GM10266 (cell line): ENCODE measurements at regions not wholly inside any gene's neighbourhood (a gene's known extent, or its start where the extent isn't known, plus 50 kb on each side); places are given as distances from the start of the nearest gene placed in this dataset.

Experiments used
- DNase-seq: peaks from one replicate; pipeline ENCODE4 v3.0.0; 2012; ENCODE audit errors: extremely low spot score
- CTCF ChIP-seq: IDR thresholded peaks from 2 replicates; pipeline ENCODE4 v1.5.1; 2012; ENCODE audit warnings: mild to moderate bottlenecking, low read depth; ENCODE audit not compliant: control insufficient read depth, insufficient read depth; ENCODE audit errors: missing control alignments

DNA sequence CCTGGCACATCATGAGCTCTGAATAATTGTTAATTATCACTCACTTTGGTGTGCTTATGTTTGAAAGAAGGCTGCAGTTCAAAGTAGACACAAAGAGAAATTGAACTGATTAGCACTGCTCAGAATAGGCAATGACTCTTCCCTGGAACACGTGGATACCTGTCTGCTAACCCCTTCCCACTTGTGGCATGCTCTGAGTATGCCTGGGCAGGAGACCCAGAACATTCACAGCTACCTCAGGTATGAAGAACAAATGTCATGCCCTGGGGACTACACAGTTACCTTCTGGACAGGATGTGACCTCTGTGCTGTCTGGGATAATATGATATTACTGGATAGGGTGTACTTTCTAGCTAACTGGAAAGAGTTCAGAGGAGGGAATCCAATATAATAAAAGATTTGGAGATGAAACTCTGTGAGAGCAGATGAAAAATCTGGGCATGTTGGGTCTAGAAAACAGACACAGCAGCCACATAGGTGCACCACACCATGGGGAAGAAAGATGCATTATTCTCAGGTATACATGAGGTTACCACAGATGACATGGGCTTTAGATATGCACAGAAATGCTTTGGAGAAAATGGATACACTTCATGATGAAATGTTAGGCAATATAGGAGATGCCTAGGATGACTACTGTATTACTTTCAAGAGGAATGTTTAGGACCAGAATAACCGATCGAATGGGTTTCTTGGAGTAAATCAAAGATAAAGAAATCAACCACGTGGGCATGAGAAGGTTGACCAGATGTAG is 324.2 kb upstream of the PREP start:
- no peak for TF ChIP-seq CTCF
- no peak for DNase-seq

DNA sequence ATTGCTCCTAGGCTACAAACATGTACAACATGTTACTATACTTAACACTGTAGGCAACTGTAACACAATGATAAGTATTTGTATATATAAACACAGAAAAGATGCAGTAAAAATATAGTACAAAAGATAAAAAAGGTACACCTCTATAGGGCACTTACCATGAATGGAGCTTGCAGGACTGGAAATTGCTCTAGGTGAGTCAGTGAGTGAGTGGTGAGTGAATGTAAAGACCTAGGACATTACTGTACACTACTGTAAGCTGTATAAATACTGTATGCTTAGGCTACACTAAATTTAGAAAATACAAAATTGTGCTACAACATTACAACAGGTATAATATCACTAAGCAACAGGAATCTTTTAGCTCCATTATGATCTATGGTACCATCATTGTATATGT is 312.0 kb upstream of the PREP start:
- no peak for DNase-seq
- TF ChIP-seq CTCF = no peak

DNA sequence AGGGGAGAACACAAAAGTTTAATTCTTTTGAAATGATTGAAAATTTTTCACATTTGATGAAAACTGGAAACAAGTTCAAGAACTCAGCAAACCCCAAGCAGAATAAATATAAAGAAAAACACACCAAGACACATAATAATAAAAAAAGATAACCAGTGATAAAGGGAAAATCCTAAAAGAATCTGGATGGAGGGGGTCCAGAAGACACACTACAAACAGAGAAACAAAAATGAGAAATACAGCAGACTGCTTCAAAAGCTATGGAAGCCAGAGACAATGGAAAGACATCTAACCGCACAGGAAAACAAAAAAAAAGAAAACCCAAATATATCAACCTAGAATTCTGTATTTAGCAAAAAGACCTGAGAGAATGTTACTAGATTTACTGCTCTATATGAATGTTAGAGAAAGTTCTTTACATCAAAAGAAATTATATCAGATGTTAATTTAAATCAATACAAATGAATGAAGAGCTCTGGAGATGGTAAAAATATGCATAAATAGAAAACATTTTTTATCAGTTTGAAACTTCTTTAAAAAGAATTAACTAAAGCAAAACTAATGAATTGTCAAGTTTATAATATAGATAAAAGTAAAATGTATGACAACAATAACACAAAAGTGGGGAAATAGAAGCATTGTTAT is 310.7 kb upstream of the PREP start:
- no peak for TF ChIP-seq CTCF
- no peak for DNase-seq

- no peak for TF ChIP-seq CTCF
- no peak for DNase-seq
These were observed 308.3 kb upstream of the PREP start for GRCh38 chr6:105711216-105711615.

- no peak for DNase-seq
- TF ChIP-seq CTCF = no peak
These were observed 302.7 kb upstream of the PREP start for GRCh38 chr6:105705608-105706007.

- no peak for DNase-seq
- no peak for TF ChIP-seq CTCF
These were observed 292.6 kb upstream of the PREP start for GRCh38 chr6:105695461-105695860.

- no peak for DNase-seq
- no peak for TF ChIP-seq CTCF
These were observed 289.8 kb upstream of the PREP start for GRCh38 chr6:105692613-105693215.
